ENCODE measurements at regions not wholly inside any gene's neighbourhood (a gene's known extent, or its start where the extent isn't known, plus 50 kb on each side); places are given as distances from the start of the nearest gene placed in this dataset.

GRCh38 chr4:65805936-65806335 lies 135.6 kb upstream of the EPHA5 start (continued):
- TF ChIP-seq HBP1 (CRISPR knock-in tag; IDR thresholded peaks at IDR 0.05; ENCODE audit: low read depth) (no peak), FOXK2 (IDR thresholded peaks at IDR 0.05) (no peak), ZNF33B (CRISPR knock-in tag; IDR thresholded peaks at IDR 0.05) (no peak), TOPORS (CRISPR knock-in tag; IDR thresholded peaks at IDR 0.05) (no peak), ZNF382 (CRISPR knock-in tag; IDR thresholded peaks at IDR 0.05; ENCODE audit: borderline replicate concordance) (no peak), ZNF839 (CRISPR knock-in tag; IDR thresholded peaks at IDR 0.05; ENCODE audit: borderline replicate concordance) (no peak), ZNF124 (CRISPR knock-in tag; IDR thresholded peaks at IDR 0.05) (no peak)

GRCh38 chr4:65799513-65799912 lies 129.2 kb upstream of the EPHA5 start:
- Histone ChIP-seq H2AFZ (ENCODE audit: low read length) (no peak overlapping the region), H3K4me2 (ENCODE audit: low read depth, low read length) (no peak overlapping the region), H3K79me2 (ENCODE audit: insufficient read depth, low read length) (no peaks in the 10 kb centered on the region), H3K4me1 (ENCODE audit: insufficient read depth, low read length) (no peaks in the 10 kb centered on the region), H4K20me1 (ENCODE audit: insufficient read depth, low read length) (no peaks in the 10 kb centered on the region), H3K27ac (ENCODE audit: extremely low read length, insufficient read depth, low read length) (no peak overlapping the region), H3K9ac (ENCODE audit: insufficient read depth, low read depth, low read length) (no peak overlapping the region), H3K27me3 (ENCODE audit: control insufficient read depth in 1 of 2, insufficient read depth in 2 of 2, low read length in 2 of 2) (no peaks in the 10 kb centered on the region), H3K4me3 (replicated peaks in 1 of 3; ENCODE audit: insufficient read depth in 1 of 3, low read depth in 2 of 3, low read length in 3 of 3) (no peak overlapping the region), H3K9me3 (ENCODE audit: low read length) (no peaks in the 10 kb centered on the region), H3K36me3 (replicated peaks in 1 of 2; ENCODE audit: control insufficient read depth in 1 of 2, insufficient read depth in 2 of 2, low read length in 2 of 2) (no peaks in the 10 kb centered on the region)
- ChIA-PET POLR2A (no interaction called here), CTCF (ENCODE audit: low intra/inter-chr PET ratio, low total read pairs) (no interaction called here)
- in situ Hi-C loops (cut with HindIII; ENCODE audit: extremely low pct_ligation_motif_present, low pct_unique_long_range_greater_than_20kb) = no loop called here
- BruUV-seq (replicated peaks) = no TSS peak
- WGBS (ENCODE audit: low lambda C conversion rate) = 23% methylated on average over 14 of the region's 14 CpGs
- FAIRE-seq (no peak), ATAC-seq (no peak), DNase-seq (ENCODE audit: low spot score) (no peak)
- intact Hi-C loops (cut with micrococcal nuclease; ENCODE audit: unreplicated experiment) = no loop called here
- TF ChIP-seq TBX3 (IDR thresholded peaks at IDR 0.05; ENCODE audit: borderline replicate concordance) (no peak), ZSCAN12 (CRISPR knock-in tag; IDR thresholded peaks at IDR 0.05) (no peak), FOXA1 (IDR thresholded peaks at IDR 0.05) (no peak), FOXA1 (CRISPR knock-in tag; IDR thresholded peaks at IDR 0.05) (no peak), ZBTB3 (CRISPR knock-in tag; IDR thresholded peaks at IDR 0.05; ENCODE audit: borderline replicate concordance, low read depth) (no peak), STAT6 (CRISPR knock-in tag; IDR thresholded peaks at IDR 0.05; ENCODE audit: borderline replicate concordance) (no peak), SAP130 (CRISPR knock-in tag; IDR thresholded peaks at IDR 0.05; ENCODE audit: low read depth) (no peak), BATF2 (CRISPR knock-in tag; IDR thresholded peaks at IDR 0.05) (no peak), ZNF10 (CRISPR knock-in tag; IDR thresholded peaks at IDR 0.05; ENCODE audit: borderline replicate concordance, low read depth) (no peak), ZBTB7A (CRISPR knock-in tag; IDR thresholded peaks at IDR 0.05) (no peak), ZNF770 (CRISPR knock-in tag; IDR thresholded peaks at IDR 0.05) (no peak)

All from HepG2 (cell line).